DMS79 treated with DMSO at 0.1 percent for 48 hours (cell line): ENCODE measurements at regions not wholly inside any gene's neighbourhood (a gene's known extent, or its start where the extent isn't known, plus 50 kb on each side); places are given as distances from the start of the nearest gene placed in this dataset.
A peak's percentile ranks its signal among the peaks of the same experiment; 100 is the strongest.

Experiments
- DNase-seq: peaks from one replicate; lab custom pipeline; 2025; lab: John Stamatoyannopoulos, UW

DNA sequence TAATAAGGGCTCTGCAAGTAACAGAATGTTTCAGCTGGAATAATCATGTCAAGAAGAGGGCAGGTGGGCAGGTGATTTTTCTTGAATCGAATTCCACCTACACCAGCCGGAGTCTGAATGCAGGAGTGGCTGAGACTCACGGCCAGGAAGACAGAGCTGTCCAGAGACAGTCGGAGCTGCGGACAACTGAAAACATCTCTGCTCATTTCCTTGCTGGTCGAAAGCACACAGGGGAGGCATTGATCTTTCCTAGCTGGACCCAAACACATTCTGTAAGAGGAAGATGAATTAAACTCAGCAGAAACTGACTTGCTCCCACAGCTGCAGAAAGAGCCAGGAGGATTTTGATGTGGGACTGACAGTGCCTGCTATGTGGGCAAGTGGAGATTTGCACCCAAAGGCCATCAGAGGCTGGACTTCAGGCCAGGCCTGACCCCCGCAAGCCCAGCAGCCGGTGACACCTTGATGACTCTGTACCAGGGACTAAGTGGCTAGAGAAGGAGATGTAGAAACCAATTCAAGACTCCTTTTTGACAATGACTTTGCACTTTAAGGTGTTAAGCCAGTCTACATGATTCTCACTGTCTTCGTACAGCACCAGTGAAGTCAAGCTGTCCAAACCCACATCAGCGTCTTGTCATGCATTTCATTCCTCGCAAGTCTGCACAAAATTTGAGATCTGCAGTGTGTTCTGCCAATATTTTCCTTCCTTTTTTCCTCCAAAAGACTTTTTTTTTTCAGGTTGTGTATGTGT, 169.4 kb downstream of the TEX36 start:
- DNase-seq, result no peak

DNA sequence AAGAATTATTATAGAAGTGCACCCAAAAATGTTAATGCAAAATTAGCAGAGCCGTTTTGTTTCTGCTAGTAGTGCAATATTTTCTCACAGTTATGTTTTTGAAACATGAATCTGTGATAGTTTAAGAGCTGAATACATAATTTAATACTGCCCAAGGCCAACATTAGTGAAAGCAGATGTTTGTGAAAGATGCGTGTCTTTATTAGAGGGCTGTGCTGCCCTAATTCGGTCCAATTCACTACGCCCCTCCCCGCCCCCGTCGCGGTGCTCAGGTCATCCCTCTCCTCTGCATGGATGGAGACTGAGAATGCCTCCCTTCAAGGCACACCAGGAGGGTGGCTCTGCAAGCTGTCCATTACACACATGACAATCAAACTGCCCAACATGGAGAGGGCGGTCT, 172.0 kb downstream of the TEX36 start:
- no peak for DNase-seq

DNA sequence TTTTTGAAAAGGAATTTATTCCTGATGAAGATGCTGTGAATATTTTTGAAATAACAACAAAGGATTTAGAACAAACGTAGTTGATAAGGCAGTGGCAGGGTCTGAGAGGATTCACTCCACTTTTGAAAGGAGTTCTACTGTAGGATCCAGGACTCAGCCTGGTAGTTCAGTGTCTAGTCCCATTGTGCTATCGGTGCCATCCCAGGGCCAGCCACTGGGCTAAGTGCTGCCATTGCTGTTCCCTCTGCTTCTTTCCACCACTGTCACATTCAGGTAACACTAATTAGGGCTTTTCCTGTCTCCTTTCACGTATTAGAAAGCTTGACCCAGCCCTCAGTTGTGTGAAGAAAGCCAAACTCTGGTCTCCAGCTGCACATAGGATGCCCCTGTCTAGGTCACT, 177.3 kb downstream of the TEX36 start:
- no peak for DNase-seq

DNA sequence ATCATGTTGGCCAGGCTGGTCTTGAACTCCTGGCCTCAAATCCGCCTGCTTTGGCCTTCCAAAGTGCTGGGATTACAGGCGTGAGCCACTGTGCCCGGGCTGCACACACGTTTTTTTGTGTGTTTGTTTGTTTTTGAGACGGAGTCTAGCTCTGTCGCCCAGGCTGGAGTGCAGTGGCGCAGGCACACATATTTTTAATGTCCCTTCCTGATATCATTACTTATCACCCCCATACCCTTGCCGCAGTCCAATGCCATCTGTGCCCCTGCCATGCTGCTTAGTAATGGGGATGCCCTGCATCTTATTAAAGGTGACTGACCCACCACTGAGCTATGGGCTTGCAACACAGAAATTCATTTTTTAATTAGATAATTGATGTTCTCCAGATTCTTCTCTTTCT, 180.7 kb downstream of the TEX36 start:
- no peak for DNase-seq

DNA sequence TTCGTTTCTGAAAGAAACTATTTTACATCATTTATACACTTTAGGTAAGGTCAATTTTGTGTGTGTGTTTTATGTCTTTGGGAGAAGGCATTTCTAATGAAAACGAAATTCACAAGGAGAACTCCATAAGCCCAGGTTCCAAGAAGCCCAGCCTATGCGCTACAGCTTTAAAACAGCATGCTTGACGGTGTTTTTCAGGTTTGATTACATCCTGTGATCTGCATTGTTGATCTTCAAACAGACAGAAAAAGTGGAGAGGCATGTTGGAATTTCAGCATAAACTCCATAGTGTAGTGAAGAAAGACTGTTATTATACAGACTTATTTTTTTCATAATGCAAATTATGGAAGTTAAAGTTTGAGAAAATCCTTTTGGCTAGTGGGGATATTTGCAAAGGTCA, 187.6 kb downstream of the TEX36 start:
- no peak for DNase-seq

DNA sequence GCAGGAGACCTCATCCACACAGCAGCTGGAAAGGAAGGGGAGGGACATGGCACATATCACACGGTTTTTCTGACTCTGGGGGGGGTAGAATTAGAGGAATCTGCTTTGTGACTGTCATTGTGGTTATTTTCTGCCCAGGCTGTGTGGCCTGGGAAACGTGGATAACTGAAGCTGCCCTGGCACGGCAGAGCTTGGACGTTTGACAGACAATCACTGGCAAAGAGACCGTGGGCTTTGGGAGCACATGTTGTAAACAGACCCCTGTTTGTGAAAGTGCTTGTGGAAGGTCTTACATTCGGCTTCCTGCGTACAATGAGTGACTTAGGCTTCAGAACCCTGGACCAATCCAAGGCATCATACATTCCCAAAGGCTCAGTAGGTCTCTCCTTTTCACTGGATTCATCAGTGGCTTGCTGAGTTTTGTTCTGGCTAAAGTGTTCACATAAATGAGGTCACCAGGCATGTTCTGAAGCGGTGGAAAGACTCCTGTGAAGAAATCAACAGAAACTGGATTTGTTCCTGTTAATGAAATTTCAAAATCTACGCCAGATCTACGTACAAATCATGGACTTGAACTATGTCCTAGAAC, 188.2 kb downstream of the TEX36 start:
- DNase-seq, result no peak

DNA sequence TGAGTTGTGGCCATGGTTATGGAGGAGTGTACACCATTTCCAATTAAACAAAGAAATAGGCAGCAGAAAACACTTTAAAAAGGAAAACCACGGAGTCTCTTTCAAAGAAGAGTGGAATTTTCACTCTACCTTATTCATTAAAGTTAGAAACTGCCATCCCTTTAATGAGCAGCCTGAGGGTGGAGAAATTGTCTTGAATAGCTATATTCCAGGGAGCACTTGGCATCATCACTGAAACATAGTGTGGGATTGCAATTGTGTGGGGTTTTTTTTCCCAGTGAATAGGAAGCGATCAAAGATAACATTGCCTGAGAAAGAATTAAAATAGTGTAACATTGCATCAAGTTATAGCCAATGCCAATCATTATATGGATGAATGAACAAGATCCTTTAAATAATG, 191.6 kb downstream of the TEX36 start:
- no peak for DNase-seq

DNA sequence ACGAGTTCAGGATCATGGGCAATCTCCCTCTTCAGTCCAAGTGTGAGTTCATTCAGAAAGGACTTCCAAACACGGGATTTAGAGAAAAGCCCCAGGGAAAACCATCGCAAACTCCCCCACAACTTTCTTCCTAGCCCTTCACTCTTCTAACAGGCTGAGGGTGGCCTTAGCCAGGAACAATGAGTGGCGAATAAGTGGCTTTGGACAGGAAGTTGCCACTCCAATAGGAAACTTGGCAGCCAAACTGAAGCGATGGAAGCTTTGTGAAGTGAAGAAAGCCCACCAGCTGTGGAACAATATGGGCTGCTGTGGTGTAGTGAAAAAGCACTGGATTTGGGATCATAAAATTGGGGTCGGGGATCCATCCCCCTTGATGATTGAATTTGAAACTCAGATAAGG, 193.2 kb downstream of the TEX36 start:
- DNase-seq, result peak; percentile 12

DNA sequence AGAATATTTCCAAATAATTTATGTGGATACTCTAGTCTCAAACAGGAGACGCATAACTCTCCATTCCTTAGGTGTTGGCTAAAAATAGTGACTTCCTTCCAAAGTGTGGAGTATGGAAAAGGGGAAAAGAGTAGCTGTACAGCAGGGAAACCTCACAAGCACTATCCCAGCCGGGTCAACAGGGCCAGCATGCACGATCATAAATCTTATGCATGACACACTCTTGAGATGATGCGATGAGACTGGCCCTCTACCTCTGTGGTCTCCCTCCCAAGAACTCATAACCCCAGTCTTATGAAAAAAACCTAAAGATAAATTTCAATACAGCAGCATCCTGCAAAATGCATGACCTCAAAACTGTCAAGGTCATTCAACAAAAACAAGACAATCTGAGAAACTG, 197.3 kb downstream of the TEX36 start:
- no peak for DNase-seq

DNA sequence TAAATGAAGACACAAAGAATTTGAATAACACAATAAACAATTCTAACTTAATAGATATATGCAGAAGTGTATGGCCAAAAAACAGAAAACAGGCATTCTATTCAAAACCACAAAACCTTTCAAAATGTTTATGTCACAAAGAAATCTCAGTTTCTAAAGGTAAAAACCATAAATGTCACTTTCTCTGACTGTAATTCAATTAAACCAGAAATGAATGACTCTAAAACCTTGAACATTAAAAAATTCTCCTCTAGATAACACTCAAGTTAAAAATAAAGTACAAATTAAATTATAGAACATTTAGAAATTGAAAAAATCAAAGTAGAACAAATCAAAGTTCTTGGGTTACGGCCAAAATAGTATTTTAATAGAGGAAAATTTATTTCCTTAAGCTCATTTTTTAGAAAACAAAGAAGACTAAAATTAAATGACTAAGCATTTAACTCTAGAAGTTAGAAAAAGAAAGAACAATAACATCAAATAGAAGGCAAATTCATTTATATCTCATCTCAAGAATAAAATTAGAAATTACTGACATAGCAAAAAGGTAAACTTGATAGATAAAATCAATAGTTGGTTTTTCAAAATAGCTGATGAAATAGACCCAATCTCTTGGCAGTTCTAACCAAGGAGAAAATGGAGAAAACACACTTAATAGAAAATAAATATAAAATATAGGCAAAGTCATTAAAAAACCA, 198.8 kb downstream of the TEX36 start:
- DNase-seq, result no peak

DNA sequence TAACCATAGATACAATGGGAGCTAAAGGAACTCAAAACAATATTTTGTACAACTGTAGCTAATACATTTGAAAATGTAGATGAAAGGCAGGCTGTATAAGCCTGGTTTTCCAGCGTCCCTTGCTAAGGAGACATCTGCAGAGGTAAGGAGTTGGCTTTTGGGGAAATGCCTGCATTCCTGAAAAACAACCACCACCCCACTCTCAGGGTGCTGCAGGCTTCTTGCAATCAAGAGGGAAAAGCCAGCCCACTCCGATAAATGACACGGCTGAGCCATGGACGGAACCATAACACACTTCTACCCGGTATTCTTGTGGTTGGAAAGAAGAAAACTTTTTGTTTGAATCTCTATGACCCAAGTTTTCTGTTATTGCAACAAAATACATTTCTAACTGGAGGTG, 200.3 kb downstream of the TEX36 start:
- no peak for DNase-seq

DNA sequence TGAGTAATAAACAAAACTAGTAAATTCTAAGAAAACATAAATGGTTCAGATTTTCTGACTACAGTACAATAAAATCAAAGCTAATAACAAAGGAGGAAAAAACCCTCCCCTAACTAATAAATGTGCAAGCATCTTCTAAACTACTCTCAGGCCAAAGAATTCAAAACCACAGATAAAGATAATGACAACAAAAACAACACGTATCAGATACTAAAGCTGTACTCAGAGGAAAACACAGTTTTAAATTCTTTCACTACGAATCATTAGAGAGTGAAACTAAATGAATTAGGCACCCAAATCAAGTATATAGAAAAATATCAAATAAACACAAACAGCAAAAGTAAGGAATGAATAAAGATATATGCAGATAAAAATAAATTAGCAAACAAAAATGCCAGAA, 200.9 kb downstream of the TEX36 start:
- DNase-seq, result no peak

DNA sequence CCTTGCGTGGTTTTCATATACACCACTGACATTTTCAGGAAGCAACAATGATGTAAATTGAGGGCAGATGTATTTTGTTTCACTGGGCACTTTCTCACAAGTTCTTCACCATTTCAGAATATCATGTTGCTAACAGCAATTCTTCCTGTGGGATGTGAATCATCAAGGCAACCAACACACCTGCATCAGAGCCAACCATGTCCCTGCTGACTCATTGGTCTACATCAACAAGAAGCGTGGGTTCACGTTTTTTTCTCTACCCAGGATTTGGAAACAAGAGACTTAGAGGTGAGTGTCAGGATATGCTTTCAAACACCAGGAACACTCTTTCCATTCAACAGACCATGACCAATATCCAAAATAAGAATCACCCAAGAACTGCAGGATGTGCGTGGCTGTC, 203.9 kb downstream of the TEX36 start:
- no peak for DNase-seq

DNA sequence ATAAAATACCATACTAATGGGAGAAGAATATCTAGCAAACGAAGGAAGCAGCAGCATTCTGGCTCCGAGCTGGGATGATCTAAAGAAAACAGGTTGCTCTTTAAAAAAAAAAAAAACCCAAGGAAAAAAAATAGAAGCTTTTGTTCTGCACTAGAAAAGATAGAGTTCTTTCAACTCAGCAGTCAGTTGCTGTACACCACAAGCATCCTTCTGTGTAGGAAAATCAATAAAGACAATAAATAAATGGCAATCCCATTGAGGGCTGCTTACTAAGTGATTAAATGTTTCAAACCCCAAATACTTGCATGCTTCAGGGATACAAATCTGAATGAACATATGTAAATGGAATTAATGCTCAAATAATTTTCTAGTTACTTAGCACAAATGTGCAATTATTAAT, 207.1 kb downstream of the TEX36 start:
- DNase-seq, result no peak

DNA sequence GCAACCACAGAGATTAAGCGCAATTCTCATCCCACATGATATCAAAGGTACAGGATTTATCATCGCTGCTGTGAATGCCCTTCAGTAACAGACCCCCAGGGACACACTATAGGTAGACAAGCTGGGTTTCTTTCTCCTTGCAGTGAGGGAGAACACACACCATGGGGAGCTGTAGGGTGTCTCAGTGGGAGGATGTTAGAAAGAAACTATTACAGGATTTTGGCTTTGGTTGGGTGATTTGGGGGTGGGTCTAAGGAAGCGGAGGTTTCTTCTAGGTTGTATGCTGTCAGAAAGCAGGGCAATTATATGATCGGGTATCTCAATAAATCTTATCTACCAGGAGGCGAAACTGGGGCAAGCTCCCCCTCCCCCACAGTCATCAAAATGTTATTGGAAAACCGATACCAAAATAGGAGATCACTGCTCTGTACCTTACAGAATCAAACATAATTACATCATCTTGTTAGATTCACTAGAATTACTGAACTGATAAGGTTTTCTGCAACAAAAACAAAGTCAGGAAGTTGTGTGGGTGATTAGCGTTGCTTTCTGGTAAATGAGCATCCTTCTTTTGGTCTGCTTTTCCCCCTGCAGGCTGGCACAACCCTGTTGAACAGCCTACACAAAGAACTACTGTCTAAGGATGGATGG, 209.7 kb downstream of the TEX36 start:
- DNase-seq, result no peak

DNA sequence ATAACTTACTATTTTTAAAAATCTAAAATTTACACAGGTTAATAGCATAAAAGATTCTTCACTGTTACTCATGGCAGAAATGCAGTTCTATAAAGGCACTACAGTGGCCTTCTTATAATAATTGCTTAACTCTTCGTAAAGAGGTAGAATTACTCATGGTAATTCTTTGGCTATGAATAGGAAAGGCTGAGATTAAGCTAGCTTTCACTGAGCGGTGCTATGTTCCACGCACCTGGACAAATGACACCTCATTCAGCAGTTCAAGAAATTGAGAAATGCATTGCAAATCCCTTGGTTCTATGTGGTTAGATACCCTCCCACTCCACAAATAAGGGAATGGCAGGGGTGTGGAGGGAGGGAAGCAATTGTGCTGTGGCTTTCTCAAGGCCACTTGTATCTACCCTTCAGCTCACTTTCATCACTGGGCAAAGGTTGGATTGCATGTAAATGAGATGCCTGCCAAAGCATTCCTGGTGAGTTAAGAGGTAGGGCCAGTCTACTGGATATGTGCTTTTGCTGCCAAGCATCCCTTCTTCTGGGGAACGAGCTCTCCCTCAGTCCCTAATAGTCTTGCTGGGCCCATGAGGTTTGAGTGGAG, 210.9 kb downstream of the TEX36 start:
- DNase-seq, result peak; percentile 35

DNA sequence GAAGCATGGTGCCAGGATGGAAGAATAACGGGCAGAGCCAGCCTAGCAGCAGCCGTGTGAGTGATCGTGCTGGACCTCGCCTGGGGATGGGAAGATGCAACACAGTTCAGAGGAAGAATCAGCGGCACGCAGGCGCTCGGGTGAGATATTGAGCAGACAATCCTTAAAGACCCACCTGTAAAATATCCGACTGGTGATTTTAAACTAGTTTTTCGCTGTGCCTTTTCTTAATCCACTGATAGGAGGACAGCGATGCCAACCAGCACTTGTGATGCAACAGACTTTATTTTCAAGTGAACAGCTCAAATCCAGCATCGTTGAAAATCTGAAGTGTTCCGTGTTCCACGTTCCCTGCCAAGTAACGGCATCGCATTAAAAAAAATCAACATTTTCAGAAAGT, 214.7 kb downstream of the TEX36 start:
- no peak for DNase-seq

DNA sequence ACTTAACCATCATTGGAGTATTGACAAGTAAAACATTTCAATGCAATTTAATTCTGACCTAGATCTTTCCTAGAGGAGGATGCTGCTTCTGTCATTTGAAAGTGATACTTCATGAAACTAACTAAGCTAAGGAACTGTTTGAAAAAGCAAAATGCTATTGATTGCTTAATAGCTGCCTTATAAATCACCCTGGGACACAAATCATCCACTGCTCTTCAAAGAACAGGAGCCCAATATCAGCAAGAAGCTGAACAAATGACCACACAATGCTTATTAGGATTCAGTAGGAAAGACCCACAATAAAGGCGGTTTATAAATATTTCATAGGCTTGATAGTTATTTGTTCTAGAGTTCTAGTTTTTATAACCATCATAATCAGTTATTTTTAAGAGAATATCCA, 216.3 kb downstream of the TEX36 start:
- DNase-seq, result no peak

DNA sequence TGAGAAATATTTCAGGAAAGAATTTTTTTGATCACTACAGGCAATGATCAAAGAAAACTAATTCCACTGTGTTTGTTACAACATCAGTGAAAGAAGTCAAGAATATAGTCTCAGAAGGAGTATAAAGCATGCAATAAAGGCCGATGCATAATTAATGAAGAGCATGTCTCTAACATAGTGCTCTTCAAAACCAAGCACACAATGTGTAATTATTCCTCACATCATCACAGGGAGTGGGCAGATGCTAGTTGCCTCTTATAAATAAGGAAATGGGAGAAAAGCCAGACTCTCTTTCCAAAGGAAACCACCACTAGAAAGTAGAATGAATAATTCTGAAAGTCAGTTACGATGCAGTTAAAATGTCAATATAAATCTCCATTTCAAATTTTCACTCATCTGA, 220.1 kb downstream of the TEX36 start:
- DNase-seq, result peak; percentile 29

DNA sequence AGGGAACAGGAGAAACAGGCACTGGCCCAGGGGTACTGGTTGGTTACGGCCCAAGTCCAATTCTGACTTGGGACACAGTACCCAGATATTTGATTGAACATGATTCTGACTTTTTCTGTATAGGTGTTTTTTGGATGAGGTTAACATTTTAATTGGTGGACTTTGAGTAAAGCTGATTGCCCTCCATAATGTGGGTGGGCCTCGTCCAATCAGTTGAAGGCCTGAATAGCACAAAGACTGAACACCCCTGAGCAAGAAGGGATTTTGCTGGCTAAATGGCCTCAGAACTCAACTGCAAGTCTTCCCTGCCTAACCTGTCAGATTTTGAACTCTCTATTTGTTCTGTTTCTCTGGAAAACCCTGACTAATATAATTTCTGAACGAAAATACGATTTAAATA, 222.6 kb downstream of the TEX36 start:
- DNase-seq, result no peak

DNA sequence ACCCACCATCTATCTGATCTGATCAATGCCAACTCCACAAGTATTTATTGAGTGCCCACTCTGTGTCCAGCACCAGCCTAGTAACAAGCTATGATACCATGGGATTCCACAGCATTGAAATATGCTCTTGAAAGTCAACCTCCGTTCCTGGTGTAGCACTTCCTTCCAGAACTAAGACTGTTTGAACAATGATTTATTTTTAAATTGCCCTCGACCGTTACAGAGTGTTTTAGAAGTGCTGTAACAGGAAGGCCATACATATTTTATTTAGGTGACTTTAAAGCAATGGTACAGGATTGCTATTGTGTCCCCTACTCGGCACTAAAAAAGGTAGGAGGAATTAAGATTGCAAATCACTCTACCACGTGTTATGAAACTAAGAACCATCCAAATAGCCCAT, 225.6 kb downstream of the TEX36 start:
- DNase-seq, result peak; percentile 18

DNA sequence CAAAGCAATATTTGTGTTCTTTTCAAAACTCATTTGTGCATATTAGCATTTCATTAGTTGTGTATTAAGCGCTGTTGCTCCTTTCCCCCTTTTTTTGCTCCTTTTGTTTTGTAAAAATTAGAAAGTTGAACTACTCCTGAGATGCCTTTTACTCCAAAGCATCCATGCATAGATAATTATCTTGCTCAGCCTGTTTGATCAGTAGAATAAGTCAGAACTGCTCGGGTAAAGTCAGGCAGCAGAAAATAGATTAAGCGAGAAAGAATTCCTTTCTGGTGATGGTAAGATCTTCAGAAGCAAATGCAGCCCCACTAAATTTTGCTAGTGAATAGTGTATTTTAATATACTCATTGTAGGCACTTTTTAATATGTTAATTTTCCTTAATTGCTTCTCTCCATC, 227.1 kb downstream of the TEX36 start:
- no peak for DNase-seq

DNA sequence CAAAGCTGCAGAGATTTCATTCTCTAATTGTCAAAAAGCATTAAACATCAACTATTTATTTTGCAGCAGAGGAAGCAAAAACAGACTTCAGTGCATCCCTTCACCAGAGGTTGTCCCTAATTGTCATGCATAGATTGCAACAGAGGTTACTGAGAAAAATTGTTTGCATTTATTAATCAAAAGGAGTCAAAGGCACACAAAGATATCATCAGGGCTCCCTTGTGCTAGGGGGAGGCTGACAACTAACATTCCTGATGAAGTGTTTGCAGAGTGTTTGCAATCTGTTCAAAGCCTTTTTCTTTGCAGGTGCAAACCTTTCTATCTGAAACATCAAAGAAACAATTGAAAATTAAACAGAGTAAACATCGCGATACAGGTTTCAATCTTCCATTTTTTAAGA, 227.5 kb downstream of the TEX36 start:
- peak; percentile 5 for DNase-seq
